OCI-LY3 (cell line): ENCODE measurements at regions not wholly inside any gene's neighbourhood (a gene's known extent, or its start where the extent isn't known, plus 50 kb on each side); places are given as distances from the start of the nearest gene placed in this dataset.

Source experiments
- EZH2phosphoT487 ChIP-seq: fragments of 200-600 bp; shearing (Covaris generic); IDR thresholded peaks from 2 replicates; pipeline ENCODE4 v1.6.1; 2018; ENCODE audit warnings: antibody characterized with exemption, mixed run types, low read depth
- TF ChIP-seq, protein P1 (sequence below): fragments of 200-600, 300-600 bp; sonication (generic); IDR thresholded peaks from 2 replicates; pipeline ENCODE4 v1.5.1; 2014; ENCODE audit warnings: antibody characterized with exemption, low read length, low read depth

DNA sequence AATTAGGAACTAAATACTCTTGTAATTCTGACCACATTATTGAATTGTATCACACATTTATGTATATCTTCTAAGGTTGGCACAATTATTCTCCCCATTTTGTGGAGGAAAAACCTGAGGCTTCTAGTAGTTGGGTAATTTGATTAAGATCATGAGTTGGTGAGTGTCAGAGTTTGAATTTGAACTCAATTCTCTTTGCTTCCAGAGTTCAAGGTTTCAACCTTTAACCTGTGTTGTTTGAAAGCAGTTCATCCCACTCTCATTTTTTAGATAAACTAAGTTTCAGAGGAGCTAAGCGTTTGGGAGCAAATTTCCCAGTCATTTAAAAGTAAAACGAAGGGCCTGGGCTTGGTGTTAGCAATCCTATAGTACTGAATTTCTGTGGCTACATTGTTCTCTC lies 293.4 kb downstream of the ADGRL2 start:
- TF ChIP-seq, protein P1, sequence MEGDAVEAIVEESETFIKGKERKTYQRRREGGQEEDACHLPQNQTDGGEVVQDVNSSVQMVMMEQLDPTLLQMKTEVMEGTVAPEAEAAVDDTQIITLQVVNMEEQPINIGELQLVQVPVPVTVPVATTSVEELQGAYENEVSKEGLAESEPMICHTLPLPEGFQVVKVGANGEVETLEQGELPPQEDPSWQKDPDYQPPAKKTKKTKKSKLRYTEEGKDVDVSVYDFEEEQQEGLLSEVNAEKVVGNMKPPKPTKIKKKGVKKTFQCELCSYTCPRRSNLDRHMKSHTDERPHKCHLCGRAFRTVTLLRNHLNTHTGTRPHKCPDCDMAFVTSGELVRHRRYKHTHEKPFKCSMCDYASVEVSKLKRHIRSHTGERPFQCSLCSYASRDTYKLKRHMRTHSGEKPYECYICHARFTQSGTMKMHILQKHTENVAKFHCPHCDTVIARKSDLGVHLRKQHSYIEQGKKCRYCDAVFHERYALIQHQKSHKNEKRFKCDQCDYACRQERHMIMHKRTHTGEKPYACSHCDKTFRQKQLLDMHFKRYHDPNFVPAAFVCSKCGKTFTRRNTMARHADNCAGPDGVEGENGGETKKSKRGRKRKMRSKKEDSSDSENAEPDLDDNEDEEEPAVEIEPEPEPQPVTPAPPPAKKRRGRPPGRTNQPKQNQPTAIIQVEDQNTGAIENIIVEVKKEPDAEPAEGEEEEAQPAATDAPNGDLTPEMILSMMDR: no peak
- TF ChIP-seq EZH2phosphoT487: no peak
